Endothelial cell of umbilical vein (primary cell): ENCODE measurements at regions not wholly inside any gene's neighbourhood (a gene's known extent, or its start where the extent isn't known, plus 50 kb on each side); places are given as distances from the start of the nearest gene placed in this dataset.

Source experiments
- BruUV-seq: library from RNA; stranded (reverse); fragments of 400-500 nt; replicated peaks from 2 replicates; lab custom pipeline; 2021; lab: Mats Ljungman, UMichigan
- CTCF ChIA-PET: fragments of 300-600, 350-600 bp; sonication (Branson Sonifier 250); formaldehyde crosslinking; loops from one replicate; lab custom pipeline; 2021; ENCODE audit warnings: antibody characterized with exemption, inconsistent platforms; lab: Charles Lee
- POLR2A ChIA-PET: fragments of 300-600, 350-600 bp; sonication (Branson Sonifier 250); formaldehyde crosslinking; loops from one replicate; lab custom pipeline; 2021; ENCODE audit warnings: antibody characterized with exemption, inconsistent platforms; lab: Charles Lee
- DNase-seq: peaks from one replicate; pipeline ENCODE4 v3.0.0-alpha.2; 2011; ENCODE audit warnings: low read depth, low spot score
- FAIRE-seq: peaks from 2 replicates; lab custom pipeline; 2011; peaks lifted over from hg19 to GRCh38; lab: Jason Lieb, UNC
- H2AFZ ChIP-seq: 2 replicates; pipeline ENCODE4 v1.6.0; 2012; ENCODE audit warnings: low read depth, low read length, control low read depth, inconsistent platforms
- H3K27ac ChIP-seq: 2 replicates; pipeline ENCODE4 v1.5.1; 2011; ENCODE audit warnings: low read depth, mild to moderate bottlenecking, control low read depth, low read length, moderate library complexity; ENCODE audit not compliant: insufficient read depth
- H3K27me3 ChIP-seq, 2 experiments: 2 replicates each; pipeline versions ENCODE4 v1.6.0 to v1.6.1; 2011; ENCODE audit warnings: low read length in 2 of 2, mixed read lengths in 1 of 2; ENCODE audit not compliant: control insufficient read depth in 2 of 2, insufficient read depth in 2 of 2
- H3K36me3 ChIP-seq, 2 experiments: 2 replicates in 1 of 2; 3 replicates in 1 of 2; pipeline ENCODE4 v1.5.1; 2011; ENCODE audit warnings: low read length in 2 of 2, mild to moderate bottlenecking in 1 of 2, moderate library complexity in 1 of 2; ENCODE audit not compliant: control insufficient read depth in 2 of 2, insufficient read depth in 2 of 2; ENCODE audit errors: extremely low read depth in 1 of 2
- H3K4me1 ChIP-seq: 3 replicates; pipeline ENCODE4 v1.5.1; 2011; ENCODE audit warnings: mild to moderate bottlenecking, low read length; ENCODE audit not compliant: control insufficient read depth, insufficient read depth; ENCODE audit errors: extremely low read depth
- H3K4me2 ChIP-seq: 2 replicates; pipeline ENCODE4 v1.6.1; 2011; ENCODE audit warnings: low read length, control low read depth, mixed read lengths; ENCODE audit not compliant: insufficient read depth
- H3K4me3 ChIP-seq, 3 experiments: fragments of 200-600 bp in 1 of 3; sonication (generic), shearing (Covaris generic) in 1 of 3; replicated peaks in 1 of 3; 2 replicates each; pipeline ENCODE4 v1.5.1; 2011 to 2016; ENCODE audit warnings: control low read depth in 3 of 3, low read length in 3 of 3, mild to moderate bottlenecking in 2 of 3, inconsistent platforms in 1 of 3, low read depth in 1 of 3, moderate library complexity in 1 of 3; ENCODE audit not compliant: insufficient read depth in 1 of 3
- H3K79me2 ChIP-seq: 2 replicates; pipeline ENCODE4 v1.6.0; 2012; ENCODE audit warnings: low read length, inconsistent platforms; ENCODE audit not compliant: control insufficient read depth, insufficient read depth
- H3K9ac ChIP-seq: replicated peaks from 2 replicates; pipeline ENCODE3; 2011; ENCODE audit warnings: low read length, control low read depth; ENCODE audit not compliant: insufficient read depth; ENCODE audit errors: extremely low read depth
- H3K9me1 ChIP-seq: replicated peaks from 3 replicates; pipeline ENCODE4 v1.6.0; 2011; ENCODE audit warnings: mild to moderate bottlenecking, low read length; ENCODE audit not compliant: control insufficient read depth, insufficient read depth; ENCODE audit errors: extremely low read depth
- H3K9me3 ChIP-seq: replicated peaks from 2 replicates; pipeline ENCODE4 v1.5.1; 2012; ENCODE audit warnings: low read length, inconsistent platforms; ENCODE audit not compliant: control insufficient read depth, insufficient read depth
- H4K20me1 ChIP-seq: replicated peaks from 2 replicates; pipeline ENCODE3; 2011; ENCODE audit warnings: mild to moderate bottlenecking, low read length; ENCODE audit not compliant: control insufficient read depth, insufficient read depth; ENCODE audit errors: extremely low read depth
- CTCF ChIP-seq, 2 donors: IDR thresholded peaks; 1 replicate in 1 of 2; 2 replicates in 1 of 2; pipeline ENCODE4 v1.5.1; 2011; ENCODE audit warnings: low read length in 2 of 2, mild to moderate bottlenecking in 2 of 2, moderate library complexity in 2 of 2, control low read depth in 1 of 2, inconsistent platforms in 1 of 2, low read depth in 1 of 2; ENCODE audit not compliant: insufficient read depth in 1 of 2; ENCODE audit errors: extremely low read depth in 1 of 2
- EZH2 ChIP-seq: IDR thresholded peaks from 2 replicates; pipeline ENCODE4 v1.6.1; 2012; ENCODE audit warnings: borderline replicate concordance, low read depth, mild to moderate bottlenecking, moderate library complexity, low read length, inconsistent platforms; ENCODE audit not compliant: severe bottlenecking
- FOS ChIP-seq: IDR thresholded peaks from 2 replicates; pipeline ENCODE4 v1.6.1; 2011; ENCODE audit warnings: mild to moderate bottlenecking, low read length, moderate library complexity, borderline replicate concordance; ENCODE audit not compliant: insufficient read depth
- GATA2 ChIP-seq: IDR thresholded peaks from 2 replicates; pipeline ENCODE4 v1.7.0; 2011; ENCODE audit warnings: low read depth, mild to moderate bottlenecking, moderate library complexity, mixed read lengths, low read length; ENCODE audit not compliant: insufficient read length, insufficient read depth
- JUN ChIP-seq: IDR thresholded peaks from 2 replicates; pipeline ENCODE4 v1.6.1; 2011; ENCODE audit warnings: borderline replicate concordance, low read depth; ENCODE audit not compliant: insufficient read length, insufficient read depth
- MAX ChIP-seq: IDR thresholded peaks from 2 replicates; pipeline ENCODE4 v1.6.1; 2011; ENCODE audit not compliant: insufficient read depth, insufficient read length
- MYC ChIP-seq: IDR thresholded peaks from one replicate; pipeline ENCODE4 v1.6.1; 2011; ENCODE audit warnings: mild to moderate bottlenecking, low read depth, low read length
- POLR2A ChIP-seq: IDR thresholded peaks from 2 replicates; pipeline ENCODE4 v1.6.1; 2012; ENCODE audit warnings: low read depth, mild to moderate bottlenecking, control low read depth, low read length
- POLR2AphosphoS5 ChIP-seq: IDR thresholded peaks from 2 replicates; pipeline ENCODE4 v1.6.1; 2012; ENCODE audit warnings: low read depth, mild to moderate bottlenecking, control low read depth, low read length, moderate library complexity; ENCODE audit not compliant: insufficient read depth
- dilution Hi-C: fragments of 300-500 bp; cut with MboI; formaldehyde crosslinking; loops from one replicate; pipeline ENCODE4 v1.15.0; 2019; ENCODE audit warnings: low sequenced_read_pairs; ENCODE audit not compliant: extremely low pct_ligation_motif_present
- intact Hi-C: fragments of 100-400 bp; cut with micrococcal nuclease; formaldehyde crosslinking; loops from one replicate; pipeline ENCODE4 v1.10.0; 2022

GRCh38 chr2:126385441-126385840, 270.5 kb upstream of the GYPC start:
- no peaks in the 10 kb centered on the region for H3K36me3 ChIP-seq
- no TSS peak for BruUV-seq
- POLR2A ChIA-PET = no interaction called here
- TF ChIP-seq POLR2AphosphoS5 (no peak), CTCF (IDR thresholded peaks at IDR 0.05; ENCODE audit: extremely low read depth in 1 of 2, insufficient read depth in 1 of 2, low read depth in 1 of 2, low read length in 2 of 2) (no peak), GATA2 (no peak)
- H3K9me1 ChIP-seq = no peaks in the 10 kb centered on the region
- FAIRE-seq (no peak), DNase-seq (no peak)
- no peak overlapping the region for H3K4me2 ChIP-seq
- no peak overlapping the region for H2AFZ ChIP-seq
- peaks cover 6% of the 10 kb centered on the region for H3K9me3 ChIP-seq
- H3K4me3 ChIP-seq = no peak overlapping the region
- dilution Hi-C loops (no loop called here), intact Hi-C loops (no loop called here)
- H3K79me2 ChIP-seq = no peaks in the 10 kb centered on the region
- H4K20me1 ChIP-seq = no peaks in the 10 kb centered on the region
- CTCF ChIA-PET = no interaction called here
- H3K27me3 ChIP-seq = no peaks in the 10 kb centered on the region
- H3K9ac ChIP-seq = no peak overlapping the region
- H3K27ac ChIP-seq = no peak overlapping the region
- no peaks in the 10 kb centered on the region for H3K4me1 ChIP-seq

GRCh38 chr2:126385983-126386382, 270.0 kb upstream of the GYPC start:
- dilution Hi-C loops = no loop called here
- no peak overlapping the region for H3K4me3 ChIP-seq
- ChIA-PET CTCF (no interaction called here), POLR2A (no interaction called here)
- H4K20me1 ChIP-seq = no peaks in the 10 kb centered on the region
- H3K79me2 ChIP-seq = no peaks in the 10 kb centered on the region
- BruUV-seq = no TSS peak
- H3K4me2 ChIP-seq = no peak overlapping the region
- H3K27ac ChIP-seq = no peak overlapping the region
- DNase-seq (no peak), FAIRE-seq (no peak)
- H3K36me3 ChIP-seq = no peaks in the 10 kb centered on the region
- intact Hi-C loops = no loop called here
- no peaks in the 10 kb centered on the region for H3K9me1 ChIP-seq
- no peak overlapping the region for H3K9ac ChIP-seq
- no peak overlapping the region for H2AFZ ChIP-seq
- H3K27me3 ChIP-seq = no peaks in the 10 kb centered on the region
- peaks cover 6% of the 10 kb centered on the region for H3K9me3 ChIP-seq
- H3K4me1 ChIP-seq = no peaks in the 10 kb centered on the region
- TF ChIP-seq FOS (no peak), GATA2 (no peak), POLR2AphosphoS5 (no peak), EZH2 (no peak), MYC (no peak), POLR2A (no peak), CTCF (IDR thresholded peaks at IDR 0.05; ENCODE audit: extremely low read depth in 1 of 2, insufficient read depth in 1 of 2, low read depth in 1 of 2, low read length in 2 of 2) (no peak), JUN (no peak), MAX (no peak)
